ENCODE measurements at regions not wholly inside any gene's neighbourhood (a gene's known extent, or its start where the extent isn't known, plus 50 kb on each side); places are given as distances from the start of the nearest gene placed in this dataset.

DNA sequence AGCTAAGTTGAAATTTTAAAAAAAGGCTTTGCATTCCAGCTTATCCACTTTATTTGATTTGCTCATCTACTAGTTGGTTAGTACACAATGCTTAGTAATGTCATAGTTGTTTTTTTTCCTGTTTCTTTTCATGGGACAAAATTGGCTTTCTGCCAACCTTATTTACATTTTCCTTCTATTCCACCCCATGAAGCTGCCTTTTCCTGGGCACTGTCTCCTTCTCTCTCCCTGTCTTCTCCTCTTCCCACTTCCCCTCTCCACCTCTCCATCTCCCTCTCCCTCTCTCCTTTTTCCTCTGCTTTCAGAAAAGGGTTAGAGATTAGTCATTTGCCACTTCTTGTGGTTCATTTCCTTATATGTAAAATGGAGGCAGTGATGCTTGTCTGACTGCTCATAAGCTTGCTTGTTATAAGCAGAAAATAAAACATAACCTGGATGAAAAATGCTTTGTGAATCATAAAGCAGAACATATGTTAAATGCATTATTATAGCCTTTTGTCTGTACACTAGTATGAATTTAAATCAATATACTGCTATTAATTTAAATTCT lies 181.9 kb downstream of the CEP135 start:
- ATAC-seq, result no peak
- TF ChIP-seq, protein P1, sequence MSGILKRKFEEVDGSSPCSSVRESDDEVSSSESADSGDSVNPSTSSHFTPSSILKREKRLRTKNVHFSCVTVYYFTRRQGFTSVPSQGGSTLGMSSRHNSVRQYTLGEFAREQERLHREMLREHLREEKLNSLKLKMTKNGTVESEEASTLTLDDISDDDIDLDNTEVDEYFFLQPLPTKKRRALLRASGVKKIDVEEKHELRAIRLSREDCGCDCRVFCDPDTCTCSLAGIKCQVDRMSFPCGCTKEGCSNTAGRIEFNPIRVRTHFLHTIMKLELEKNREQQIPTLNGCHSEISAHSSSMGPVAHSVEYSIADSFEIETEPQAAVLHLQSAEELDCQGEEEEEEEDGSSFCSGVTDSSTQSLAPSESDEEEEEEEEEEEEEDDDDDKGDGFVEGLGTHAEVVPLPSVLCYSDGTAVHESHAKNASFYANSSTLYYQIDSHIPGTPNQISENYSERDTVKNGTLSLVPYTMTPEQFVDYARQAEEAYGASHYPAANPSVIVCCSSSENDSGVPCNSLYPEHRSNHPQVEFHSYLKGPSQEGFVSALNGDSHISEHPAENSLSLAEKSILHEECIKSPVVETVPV (CRISPR knock-in tag; IDR thresholded peaks at IDR 0.05), result no peak
- TF ChIP-seq ZNF565 (CRISPR knock-in tag; conservative IDR thresholded peaks at IDR 0.05; ENCODE audit: low read depth) (no peak), ESRRG (CRISPR knock-in tag; IDR thresholded peaks at IDR 0.05) (no peak), ZFP3 (CRISPR knock-in tag; IDR thresholded peaks at IDR 0.05) (no peak), TOX (CRISPR knock-in tag; IDR thresholded peaks at IDR 0.05; ENCODE audit: borderline replicate concordance) (no peak), CSDC2 (CRISPR knock-in tag; IDR thresholded peaks at IDR 0.05) (no peak), PPARA (CRISPR knock-in tag; IDR thresholded peaks at IDR 0.05; ENCODE audit: borderline replicate concordance) (no peak), ARNTL (CRISPR knock-in tag; IDR thresholded peaks at IDR 0.05; ENCODE audit: borderline replicate concordance, low read depth) (no peak), POU6F1 (CRISPR knock-in tag; IDR thresholded peaks at IDR 0.05; ENCODE audit: borderline replicate concordance, low read depth) (no peak), OSR1 (CRISPR knock-in tag; IDR thresholded peaks at IDR 0.05) (no peak), ZC3H10 (CRISPR knock-in tag; IDR thresholded peaks at IDR 0.05) (no peak), TCF4 (CRISPR knock-in tag; IDR thresholded peaks at IDR 0.05; ENCODE audit: borderline replicate concordance) (no peak)

- TF ChIP-seq ISL1 (CRISPR knock-in tag; IDR thresholded peaks at IDR 0.05) (no peak), GLIS3 (CRISPR knock-in tag; IDR thresholded peaks at IDR 0.05) (no peak), CREB5 (CRISPR knock-in tag; IDR thresholded peaks at IDR 0.05; ENCODE audit: low read depth) (no peak), ZNF565 (CRISPR knock-in tag; conservative IDR thresholded peaks at IDR 0.05; ENCODE audit: low read depth) (no peak), PATZ1 (CRISPR knock-in tag; IDR thresholded peaks at IDR 0.05; ENCODE audit: borderline replicate concordance) (no peak), ZNF70 (CRISPR knock-in tag; IDR thresholded peaks at IDR 0.05) (no peak), ZFP3 (CRISPR knock-in tag; IDR thresholded peaks at IDR 0.05) (no peak), TCF4 (CRISPR knock-in tag; IDR thresholded peaks at IDR 0.05; ENCODE audit: borderline replicate concordance) (no peak), ZC3H10 (CRISPR knock-in tag; IDR thresholded peaks at IDR 0.05) (no peak), OSR1 (CRISPR knock-in tag; IDR thresholded peaks at IDR 0.05) (no peak), TOX (CRISPR knock-in tag; IDR thresholded peaks at IDR 0.05; ENCODE audit: borderline replicate concordance) (no peak), PPARA (CRISPR knock-in tag; IDR thresholded peaks at IDR 0.05; ENCODE audit: borderline replicate concordance) (no peak), CSDC2 (CRISPR knock-in tag; IDR thresholded peaks at IDR 0.05) (no peak), ZFP30 (CRISPR knock-in tag; IDR thresholded peaks at IDR 0.05) (no peak)
- TF ChIP-seq, protein P1 (CRISPR knock-in tag; IDR thresholded peaks at IDR 0.05), result no peak
- peak; percentile 58; the same call in 2 of the 3 replicates for ATAC-seq
Measured at GRCh38 chr4:56129431-56129861, 180.7 kb downstream of the CEP135 start.

DNA sequence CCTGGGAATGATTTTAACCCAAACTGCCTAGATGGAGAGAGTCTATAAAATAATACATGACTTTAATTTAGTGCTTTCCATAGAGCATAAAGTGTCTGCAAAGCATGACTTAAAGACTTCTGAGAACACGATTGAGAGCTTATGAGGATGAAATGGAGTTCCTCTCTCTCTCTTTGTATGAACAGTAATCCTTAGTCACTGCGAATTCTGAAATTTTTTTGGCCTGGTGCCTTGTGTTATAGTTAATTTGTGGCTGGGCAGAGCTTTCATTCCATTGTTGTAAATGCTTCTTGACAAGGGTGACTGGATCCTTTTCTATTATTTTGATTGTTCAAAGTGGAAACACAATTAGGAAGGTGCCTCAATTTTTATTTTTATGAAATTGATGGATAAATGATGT lies 179.5 kb downstream of the CEP135 start:
- ATAC-seq, result peak; percentile 80
- TF ChIP-seq ISL1 (CRISPR knock-in tag; IDR thresholded peaks at IDR 0.05) (peak; percentile 38), TCF4 (CRISPR knock-in tag; IDR thresholded peaks at IDR 0.05; ENCODE audit: borderline replicate concordance) (no peak), ARNTL (CRISPR knock-in tag; IDR thresholded peaks at IDR 0.05; ENCODE audit: borderline replicate concordance, low read depth) (no peak)
- TF ChIP-seq, protein P1 (CRISPR knock-in tag; IDR thresholded peaks at IDR 0.05), result no peak
- TF ChIP-seq, protein P2, sequence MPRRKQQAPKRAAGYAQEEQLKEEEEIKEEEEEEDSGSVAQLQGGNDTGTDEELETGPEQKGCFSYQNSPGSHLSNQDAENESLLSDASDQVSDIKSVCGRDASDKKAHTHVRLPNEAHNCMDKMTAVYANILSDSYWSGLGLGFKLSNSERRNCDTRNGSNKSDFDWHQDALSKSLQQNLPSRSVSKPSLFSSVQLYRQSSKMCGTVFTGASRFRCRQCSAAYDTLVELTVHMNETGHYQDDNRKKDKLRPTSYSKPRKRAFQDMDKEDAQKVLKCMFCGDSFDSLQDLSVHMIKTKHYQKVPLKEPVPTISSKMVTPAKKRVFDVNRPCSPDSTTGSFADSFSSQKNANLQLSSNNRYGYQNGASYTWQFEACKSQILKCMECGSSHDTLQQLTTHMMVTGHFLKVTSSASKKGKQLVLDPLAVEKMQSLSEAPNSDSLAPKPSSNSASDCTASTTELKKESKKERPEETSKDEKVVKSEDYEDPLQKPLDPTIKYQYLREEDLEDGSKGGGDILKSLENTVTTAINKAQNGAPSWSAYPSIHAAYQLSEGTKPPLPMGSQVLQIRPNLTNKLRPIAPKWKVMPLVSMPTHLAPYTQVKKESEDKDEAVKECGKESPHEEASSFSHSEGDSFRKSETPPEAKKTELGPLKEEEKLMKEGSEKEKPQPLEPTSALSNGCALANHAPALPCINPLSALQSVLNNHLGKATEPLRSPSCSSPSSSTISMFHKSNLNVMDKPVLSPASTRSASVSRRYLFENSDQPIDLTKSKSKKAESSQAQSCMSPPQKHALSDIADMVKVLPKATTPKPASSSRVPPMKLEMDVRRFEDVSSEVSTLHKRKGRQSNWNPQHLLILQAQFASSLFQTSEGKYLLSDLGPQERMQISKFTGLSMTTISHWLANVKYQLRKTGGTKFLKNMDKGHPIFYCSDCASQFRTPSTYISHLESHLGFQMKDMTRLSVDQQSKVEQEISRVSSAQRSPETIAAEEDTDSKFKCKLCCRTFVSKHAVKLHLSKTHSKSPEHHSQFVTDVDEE (CRISPR knock-in tag; IDR thresholded peaks at IDR 0.05), result no peak
